Spleen (tissue), 11 donors: ENCODE measurements at regions not wholly inside any gene's neighbourhood (a gene's known extent, or its start where the extent isn't known, plus 50 kb on each side); places are given as distances from the start of the nearest gene placed in this dataset.

Experiments used
- DNase-seq: peaks from one replicate; pipeline ENCODE4 v3.0.0-alpha.2; 2020
- H3K27ac ChIP-seq, 8 donors: fragments of 200-600 bp; sonication (generic) in 7 of 8; 1 replicate in 4 of 8; 2 replicates in 4 of 8; pipeline versions ENCODE4 v1.5.0 to v1.8.0; 2016 to 2021; ENCODE audit warnings: inconsistent platforms in 4 of 8, mild to moderate bottlenecking in 4 of 8, moderate library complexity in 1 of 8
- H3K27me3 ChIP-seq, 7 donors: fragments of 200-600 bp; sonication (generic) in 6 of 7; replicated peaks in 1 of 7; 1 replicate in 4 of 7; 2 replicates in 3 of 7; pipeline versions ENCODE4 v1.5.0 to v1.8.0; 2016 to 2021; ENCODE audit warnings: inconsistent platforms in 3 of 7, mild to moderate bottlenecking in 1 of 7
- H3K36me3 ChIP-seq, 6 donors: fragments of 200-600 bp; sonication (generic) in 5 of 6; 1 replicate in 4 of 6; 2 replicates in 2 of 6; pipeline versions ENCODE4 v1.5.0 to v1.8.0; 2016 to 2021; ENCODE audit warnings: inconsistent platforms in 2 of 6
- H3K4me1 ChIP-seq, 6 donors: fragments of 200-600 bp; sonication (generic) in 5 of 6; 1 replicate in 3 of 6; 2 replicates in 3 of 6; pipeline versions ENCODE4 v1.5.0 to v1.8.0; 2016 to 2021; ENCODE audit warnings: inconsistent platforms in 3 of 6
- H3K4me3 ChIP-seq, 8 donors: fragments of 200-600 bp; sonication (generic) in 7 of 8; 1 replicate in 4 of 8; 2 replicates in 4 of 8; pipeline versions ENCODE4 v1.5.0 to v1.8.0; 2016 to 2021; ENCODE audit warnings: inconsistent platforms in 4 of 8, mild to moderate bottlenecking in 4 of 8, moderate library complexity in 2 of 8
- H3K9me3 ChIP-seq, 8 donors: fragments of 200-600 bp; sonication (generic) in 7 of 8; 1 replicate in 4 of 8; 2 replicates in 4 of 8; pipeline versions ENCODE4 v1.5.0 to v1.8.0; 2016 to 2021; ENCODE audit warnings: inconsistent platforms in 4 of 8
- CTCF ChIP-seq, 11 experiments: fragments of 200-600 bp in 7 of 11; fragments of 450-650 bp in 4 of 11; sonication (generic) in 4 of 11; IDR thresholded peaks in 8 of 11; conservative IDR thresholded peaks in 3 of 11; 1 replicate in 7 of 11; 2 replicates in 4 of 11; pipeline versions ENCODE4 v1.4.0 to v1.8.0; 2016 to 2021; ENCODE audit warnings: antibody characterized with exemption in 11 of 11, inconsistent platforms in 4 of 11, mild to moderate bottlenecking in 1 of 11
- POLR2A ChIP-seq, 3 donors: fragments of 450-650 bp; IDR thresholded peaks; one replicate each; pipeline ENCODE4 v1.5.1; 2017; ENCODE audit warnings: antibody characterized with exemption in 3 of 3, mild to moderate bottlenecking in 1 of 3
- POLR2AphosphoS5 ChIP-seq, 3 donors: sonication (generic); formaldehyde crosslinking; IDR thresholded peaks; one replicate each; pipeline ENCODE4 v1.5.1; 2017; ENCODE audit warnings: antibody characterized with exemption in 3 of 3
- WGBS, 5 donors: extraction: QIAGEN DNeasy Blood & Tissue Kit in 3 of 5; methylation state at CpG; one replicate each; pipeline versions ENCODE4 v1.1.5 to v1.1.7; 2013 to 2018; 5-methylcytosine and 5-hydroxymethylcytosine counted together
- intact Hi-C: fragments of 100-400 bp; cut with DNase I; formaldehyde crosslinking; loops from one replicate; pipeline ENCODE4 v1.15.0; 2023; ENCODE audit warnings: low total_unique reads
- donor health status: healthy with polysubstance abuse.
- donor health status: DM: no; HTN: no; CAD: no; lungs with moderate emphysema.
- donor health status: DM: no; HTN: no; CAD: no.
- donor health status: Bipolar disorder and iron deficiency.
- donor health status: healthy.
- donor health status: DM: no; HTN: no; CAD: no.
- donor health status: DM: yes; HTN: yes; CAD: no.

- H3K4me3 ChIP-seq, result no peak overlapping the region
- TF ChIP-seq CTCF (IDR thresholded peaks at IDR 0.05 in 8 of 11, conservative IDR thresholded peaks at IDR 0.05 in 3 of 11) (no peak), POLR2AphosphoS5 (IDR thresholded peaks at IDR 0.05) (no peak), POLR2A (IDR thresholded peaks at IDR 0.05) (no peak)
- H3K36me3 ChIP-seq, result no peaks in the 10 kb centered on the region
- H3K4me1 ChIP-seq, result no peaks in the 10 kb centered on the region
- intact Hi-C loops, result no loop called here
- no peaks in the 10 kb centered on the region for H3K27me3 ChIP-seq
- no peaks in the 10 kb centered on the region for H3K9me3 ChIP-seq
- H3K27ac ChIP-seq, result no peak overlapping the region
- no peak for DNase-seq
These were observed 143.8 kb upstream of the RARB start for GRCh38 chr3:25284249-25284648.

- H3K36me3 ChIP-seq, result no peaks in the 10 kb centered on the region
- H3K4me1 ChIP-seq, result no peaks in the 10 kb centered on the region
- no peak overlapping the region for H3K27ac ChIP-seq
- H3K27me3 ChIP-seq, result no peaks in the 10 kb centered on the region
- H3K9me3 ChIP-seq, result no peaks in the 10 kb centered on the region
- WGBS, 5 donors, result 76 to 100% (median 93%) methylated on average over 1 of the region's 1 CpG
- DNase-seq, result no peak
- no peak overlapping the region for H3K4me3 ChIP-seq
- intact Hi-C loops, result no loop called here
- no peak for TF ChIP-seq POLR2A (IDR thresholded peaks at IDR 0.05)
These were observed 140.7 kb upstream of the RARB start for GRCh38 chr3:25287291-25287884.

- H3K4me3 ChIP-seq, result no peak overlapping the region
- H3K4me1 ChIP-seq, result no peaks in the 10 kb centered on the region
- H3K9me3 ChIP-seq, result no peaks in the 10 kb centered on the region
- DNase-seq, result no peak
- H3K27me3 ChIP-seq, result no peaks in the 10 kb centered on the region
- 37 to 50% (median 41%) methylated on average over 1 of the region's 1 CpG for WGBS, 5 donors
- H3K36me3 ChIP-seq, result no peaks in the 10 kb centered on the region
- no peak overlapping the region for H3K27ac ChIP-seq
- no peak for TF ChIP-seq POLR2AphosphoS5 (IDR thresholded peaks at IDR 0.05)
- TF ChIP-seq POLR2A (IDR thresholded peaks at IDR 0.05), result no peak
- TF ChIP-seq CTCF (IDR thresholded peaks at IDR 0.05 in 8 of 11, conservative IDR thresholded peaks at IDR 0.05 in 3 of 11), result no peak
- intact Hi-C loops, result no loop called here
These were observed 139.7 kb upstream of the RARB start for GRCh38 chr3:25288413-25288812.

- H3K4me3 ChIP-seq, result no peak overlapping the region
- no peaks in the 10 kb centered on the region for H3K27me3 ChIP-seq
- intact Hi-C loops, result no loop called here
- DNase-seq, result no peak
- H3K36me3 ChIP-seq, result no peaks in the 10 kb centered on the region
- no peaks in the 10 kb centered on the region for H3K4me1 ChIP-seq
- WGBS, 5 donors, result 49 to 88% (median 69%) methylated on average over 1 of the region's 1 CpG
- no peak overlapping the region for H3K27ac ChIP-seq
- H3K9me3 ChIP-seq, result no peaks in the 10 kb centered on the region
- TF ChIP-seq POLR2A (IDR thresholded peaks at IDR 0.05), result no peak
- TF ChIP-seq POLR2AphosphoS5 (IDR thresholded peaks at IDR 0.05), result no peak
- no peak for TF ChIP-seq CTCF (IDR thresholded peaks at IDR 0.05 in 8 of 11, conservative IDR thresholded peaks at IDR 0.05 in 3 of 11)
These were observed 138.9 kb upstream of the RARB start for GRCh38 chr3:25289156-25289555.

- intact Hi-C loops, result no loop called here
- Histone ChIP-seq H3K9me3 (no peaks in the 10 kb centered on the region), H3K27me3 (no peaks in the 10 kb centered on the region), H3K36me3 (no peaks in the 10 kb centered on the region), H3K27ac (no peak overlapping the region), H3K4me3 (no peak overlapping the region), H3K4me1 (no peaks in the 10 kb centered on the region)
- TF ChIP-seq POLR2AphosphoS5 (IDR thresholded peaks at IDR 0.05), result no peak
- TF ChIP-seq CTCF (IDR thresholded peaks at IDR 0.05 in 8 of 11, conservative IDR thresholded peaks at IDR 0.05 in 3 of 11), result no peak
- no peak for TF ChIP-seq POLR2A (IDR thresholded peaks at IDR 0.05)
- 69 to 91% (median 85%) methylated on average over 2 of the region's 2 CpGs for whole genome bisulfite sequencing, 5 donors
- DNase-seq, result no peak
These were observed 138.4 kb upstream of the RARB start for GRCh38 chr3:25289663-25290062.
